Hepatic stellate cell (primary cell): ENCODE measurements at regions not wholly inside any gene's neighbourhood (a gene's known extent, or its start where the extent isn't known, plus 50 kb on each side); places are given as distances from the start of the nearest gene placed in this dataset.

ENCODE experiments used
- DNase-seq: peaks from one replicate; pipeline ENCODE4 v3.0.0; 2011; ENCODE audit warnings: low spot score

DNA sequence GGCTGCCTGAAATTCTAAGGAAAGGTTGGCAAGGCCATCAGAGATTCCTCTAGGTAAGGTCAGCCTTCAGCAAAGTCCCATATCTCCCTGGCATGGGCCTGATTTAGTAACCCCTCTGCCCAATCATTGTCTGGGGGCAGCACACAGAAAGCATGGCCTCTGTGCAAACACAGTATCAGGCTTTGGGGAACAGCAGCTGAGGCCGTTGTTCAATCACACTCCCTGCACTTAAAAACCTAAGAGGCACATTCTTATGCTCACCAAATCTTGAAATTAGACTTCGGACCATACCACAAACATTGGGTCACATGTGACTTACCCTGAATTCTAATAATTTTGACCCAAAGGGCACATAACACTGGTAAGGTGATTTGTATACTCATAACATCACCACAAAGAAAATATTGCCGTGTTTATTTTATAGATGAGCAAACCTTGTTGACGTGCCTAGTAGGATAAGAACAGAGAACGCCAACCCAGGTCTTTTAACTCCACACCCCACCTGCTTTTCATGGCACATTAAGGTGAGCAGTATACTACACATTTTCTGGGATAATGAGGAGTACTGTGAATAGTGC lies 212.7 kb downstream of the HNMT start:
- DNase-seq, result no peak

DNA sequence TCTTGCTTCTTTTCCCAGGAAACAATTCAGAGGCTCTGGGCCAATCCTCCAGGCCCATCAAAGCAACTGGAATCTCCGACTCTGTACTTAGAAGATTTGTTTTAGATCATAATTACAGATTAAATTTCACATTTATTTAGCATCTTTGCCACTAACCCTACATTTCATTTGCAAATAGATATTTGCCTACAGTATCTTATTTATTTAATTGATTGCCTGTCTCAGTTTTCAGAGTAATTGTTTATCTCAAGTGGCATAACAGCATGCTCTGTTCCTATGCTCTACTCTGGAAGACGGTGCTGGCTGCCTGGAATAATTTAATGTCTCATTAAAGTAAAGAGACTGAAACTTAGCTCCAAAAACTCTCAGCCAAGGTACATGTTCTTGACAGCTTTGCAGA lies 213.4 kb downstream of the HNMT start:
- no peak for DNase-seq

DNA sequence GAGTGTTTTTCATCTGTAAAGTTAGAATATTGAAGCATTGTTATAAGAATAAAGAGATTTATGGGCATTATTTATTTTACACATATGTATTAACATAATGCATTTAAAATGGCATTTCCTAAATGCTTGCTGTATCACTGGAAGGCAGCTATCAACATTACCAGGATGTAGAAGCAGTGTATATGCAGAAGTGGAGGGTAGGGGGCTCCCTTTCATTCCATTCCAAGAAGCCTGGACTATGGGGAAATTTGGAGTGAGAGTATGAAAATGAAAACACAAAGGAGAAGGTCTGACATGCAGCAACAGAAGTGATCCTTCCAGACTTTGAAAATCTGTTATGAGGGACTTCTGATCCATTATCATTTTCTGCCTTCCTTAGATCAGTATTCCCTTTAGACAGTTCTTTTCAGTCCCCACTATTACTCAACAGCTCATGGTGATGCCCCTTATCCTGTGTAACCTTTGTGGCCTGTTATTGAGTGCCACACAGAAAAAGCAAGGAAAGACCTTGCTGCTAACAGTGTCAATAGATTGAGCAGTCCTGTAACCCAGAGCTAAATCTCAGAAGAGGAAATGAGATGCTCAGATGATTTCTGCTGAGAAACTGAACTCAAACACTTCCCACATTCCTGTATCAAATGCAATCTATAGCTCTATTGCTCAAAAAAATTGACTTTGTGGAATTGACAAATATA lies 216.6 kb downstream of the HNMT start:
- no peak for DNase-seq

DNA sequence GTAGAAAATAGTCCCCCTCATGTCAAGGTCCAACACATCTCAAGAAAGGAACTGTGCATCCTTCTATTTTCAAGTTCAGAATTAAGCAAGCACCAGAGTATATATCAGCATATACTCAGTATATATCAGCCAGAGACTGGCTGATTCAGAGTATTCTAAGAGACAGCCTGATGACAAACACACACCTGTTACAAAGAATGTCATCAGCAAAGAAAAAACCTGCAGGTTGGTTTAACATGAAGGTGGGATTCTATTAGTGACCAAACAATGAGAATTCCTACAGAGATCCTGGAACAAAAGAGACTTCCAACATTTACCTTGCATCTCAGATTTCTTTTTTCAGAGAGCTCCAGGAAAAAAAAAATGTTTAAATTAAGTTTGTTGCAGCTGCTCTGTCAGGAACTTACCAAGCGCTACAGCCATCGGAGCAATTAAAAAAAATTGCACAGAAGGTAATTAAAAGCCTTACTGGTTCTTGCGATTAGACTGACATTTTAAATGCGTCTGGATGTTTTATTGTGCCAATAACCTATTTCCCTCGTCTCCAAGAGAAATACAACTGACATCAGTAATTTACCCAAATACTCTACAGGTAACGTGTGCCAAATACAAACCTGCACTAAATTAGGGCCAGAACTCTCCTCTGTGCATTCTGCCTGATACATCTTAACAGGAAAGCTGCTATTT lies 218.1 kb downstream of the HNMT start:
- DNase-seq, result no peak

DNA sequence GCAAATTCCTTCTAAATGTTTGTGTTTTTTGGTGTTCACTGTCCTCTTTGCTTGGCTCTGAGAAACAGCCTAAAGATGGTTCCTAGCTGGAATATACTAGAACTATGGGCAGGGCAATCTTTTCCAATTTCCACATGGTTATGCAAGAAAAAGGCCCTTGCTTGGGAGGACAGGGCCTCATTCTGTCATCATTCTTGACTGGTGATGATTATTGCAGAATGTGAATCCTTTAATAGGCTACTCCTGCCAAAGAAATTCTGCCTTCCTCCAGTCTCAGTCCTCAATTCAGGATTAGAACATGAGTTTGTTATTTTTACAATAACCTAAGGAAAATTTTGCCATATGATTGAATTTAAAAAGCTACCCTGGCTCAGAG lies 218.7 kb downstream of the HNMT start:
- DNase-seq, result no peak

DNA sequence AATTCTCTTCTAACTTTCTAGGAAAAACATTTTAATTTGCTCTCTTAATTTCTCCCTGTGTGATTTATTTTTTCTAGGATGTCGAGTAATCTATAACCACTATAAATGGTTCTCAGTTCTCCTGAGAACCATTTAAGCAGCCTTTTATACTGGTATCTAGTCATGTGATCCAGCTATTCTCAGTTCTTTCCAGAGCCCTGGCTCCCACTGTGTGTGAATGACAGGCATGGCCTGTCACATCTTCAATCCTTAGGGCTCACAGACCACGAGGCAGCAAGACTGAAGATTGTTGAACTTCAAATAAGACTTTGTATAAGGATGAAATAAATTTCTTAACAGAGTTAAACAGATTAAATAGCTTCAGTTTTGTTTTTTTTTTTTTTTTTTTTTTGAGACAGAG lies 219.4 kb downstream of the HNMT start:
- DNase-seq, result no peak

DNA sequence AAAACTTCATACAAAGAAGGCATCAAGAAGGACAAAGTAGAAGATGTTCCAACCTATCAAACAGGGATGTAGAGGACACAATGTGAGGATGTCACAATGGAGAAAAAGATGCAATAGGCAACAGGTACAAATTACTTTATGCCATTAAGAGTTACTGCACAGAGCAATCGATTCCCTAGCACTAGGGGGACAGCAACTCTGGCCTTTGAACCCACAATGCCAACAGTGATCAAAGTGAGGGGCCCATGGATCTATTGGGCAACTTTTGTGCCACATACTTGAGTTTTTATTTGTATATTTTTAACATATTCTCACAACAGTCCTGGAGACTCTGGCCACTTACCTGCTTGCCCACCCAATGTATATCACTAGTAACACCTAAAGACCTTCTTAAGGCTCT lies 220.2 kb downstream of the HNMT start:
- no peak for DNase-seq

DNA sequence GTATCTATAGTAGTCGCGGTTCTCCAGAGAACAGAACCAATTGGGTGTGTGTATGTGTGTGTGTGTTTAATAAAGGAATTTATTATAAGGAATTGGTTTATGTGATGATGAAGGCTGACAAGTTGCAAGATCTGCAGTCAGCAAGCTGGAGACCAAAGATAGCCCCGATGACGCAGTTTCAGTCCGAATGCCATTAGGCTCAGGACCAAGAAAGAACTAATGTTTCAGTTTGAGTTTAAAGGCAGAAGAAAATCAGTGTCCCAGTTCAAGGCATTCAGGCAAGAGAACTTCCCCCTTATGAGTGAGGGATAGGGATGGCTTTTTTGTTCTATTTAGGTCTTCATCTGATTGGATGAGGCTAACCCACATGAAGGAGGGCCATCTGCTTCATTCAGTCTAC lies 221.6 kb downstream of the HNMT start:
- no peak for DNase-seq

DNA sequence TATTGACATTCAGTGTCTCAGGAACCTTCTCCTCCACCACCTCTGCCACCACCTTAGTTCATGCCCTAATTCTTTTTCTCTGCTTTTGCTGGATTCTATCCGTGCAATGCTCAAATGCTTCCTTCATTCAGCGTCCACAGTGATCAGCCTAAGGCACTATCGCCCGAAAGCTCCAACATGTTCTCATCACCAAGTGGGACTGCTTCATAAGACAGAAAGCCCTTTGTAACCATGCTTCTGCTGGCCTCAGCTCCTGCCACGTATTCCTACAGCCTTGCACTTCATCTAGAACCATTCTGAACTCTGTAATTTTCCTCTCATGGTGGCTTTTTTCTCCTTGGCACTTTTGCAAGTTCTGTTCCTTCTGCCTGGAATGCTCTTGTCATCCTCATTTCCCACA lies 222.9 kb downstream of the HNMT start:
- no peak for DNase-seq

DNA sequence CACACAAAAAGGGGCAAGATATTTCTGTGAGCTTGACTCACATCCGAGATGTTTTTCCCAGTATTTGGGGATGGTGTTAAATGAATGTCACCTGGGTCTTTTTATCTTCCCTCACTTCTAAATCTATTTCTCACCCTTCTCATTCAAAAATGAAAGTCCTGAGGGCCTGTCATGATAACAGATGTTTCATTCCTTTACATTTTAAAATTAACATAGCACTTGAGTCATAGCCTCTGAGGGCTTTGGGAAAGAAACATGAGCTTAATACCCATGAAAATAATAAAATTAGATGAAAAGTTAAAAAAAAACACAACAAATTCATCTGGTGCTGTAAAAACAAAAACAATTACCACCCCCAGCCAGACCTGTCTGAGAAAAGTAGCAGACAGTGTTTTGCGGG lies 226.7 kb downstream of the HNMT start:
- DNase-seq, result no peak

DNA sequence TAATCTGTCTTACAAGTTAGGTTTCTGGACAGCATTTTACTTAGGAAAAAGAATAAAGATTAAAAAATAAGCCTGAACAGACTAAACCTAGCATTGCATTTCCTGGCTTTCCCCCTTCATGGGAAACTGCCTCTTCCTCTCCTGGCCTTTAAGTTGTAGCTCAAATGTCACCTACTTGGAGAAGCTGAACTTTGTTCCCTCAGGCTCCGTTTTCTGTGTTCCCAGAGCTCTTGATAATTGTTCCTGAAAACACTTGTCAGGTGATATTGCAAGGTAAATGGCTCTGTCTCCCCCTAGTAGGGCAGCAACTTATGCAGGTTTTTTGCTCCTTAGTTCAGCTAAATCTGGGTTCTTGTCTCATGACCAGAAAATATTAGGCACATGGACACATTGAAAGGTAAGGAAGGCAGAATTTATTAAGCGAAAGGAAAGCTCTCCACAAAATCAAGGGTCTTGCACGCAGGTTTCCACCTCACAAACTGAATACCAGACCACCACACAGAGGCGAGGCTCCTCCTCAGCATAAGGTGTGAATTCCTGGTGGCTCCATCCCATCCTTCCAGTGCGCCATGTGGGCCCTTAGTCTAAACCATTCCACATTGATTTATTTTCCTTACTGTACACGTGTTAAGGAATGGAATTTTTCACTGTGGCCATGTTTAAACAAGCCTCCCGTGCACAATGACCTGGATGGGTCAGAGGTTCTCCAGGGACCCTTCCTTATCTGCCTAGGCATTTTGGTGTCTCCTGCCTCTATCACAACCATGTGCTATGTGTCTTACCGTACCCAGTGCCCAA lies 229.3 kb downstream of the HNMT start:
- DNase-seq, result no peak

DNA sequence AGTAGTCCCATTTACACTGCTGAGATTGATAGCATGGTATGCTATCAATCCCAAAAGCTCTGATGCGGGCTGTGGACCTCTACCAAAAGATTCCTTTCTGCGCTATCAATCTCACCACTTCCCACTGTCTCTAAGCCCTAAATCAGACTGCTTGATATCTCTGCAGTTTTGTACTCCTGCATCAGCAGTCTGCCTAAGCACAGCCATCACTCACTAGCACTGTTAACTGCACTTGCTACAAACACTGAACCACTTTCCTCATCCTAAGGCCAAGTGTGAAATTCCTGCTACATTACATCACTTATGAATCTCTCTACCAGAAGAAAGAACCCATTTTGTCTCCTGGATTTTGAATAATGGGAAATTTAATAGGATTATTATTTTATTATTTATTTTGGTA lies 237.0 kb downstream of the HNMT start:
- no peak for DNase-seq

DNA sequence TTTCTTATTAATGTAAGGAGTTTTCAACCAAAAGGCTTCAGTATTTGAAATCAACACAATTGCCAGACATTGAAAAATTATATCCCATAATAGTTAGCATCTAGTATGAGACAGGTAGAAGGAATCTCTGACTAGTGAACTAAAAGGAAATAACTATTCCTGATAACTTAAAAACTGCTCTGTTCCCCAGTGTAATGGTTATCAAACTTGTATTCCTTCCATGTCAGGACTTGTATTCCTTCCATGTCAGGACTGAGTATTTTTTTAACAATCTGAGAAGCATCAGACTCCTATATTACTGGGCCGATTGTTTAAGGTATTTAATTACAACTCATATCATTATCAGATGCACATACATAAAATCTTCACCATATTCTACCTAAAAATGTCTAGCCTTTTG lies 238.5 kb downstream of the HNMT start:
- DNase-seq, result no peak

DNA sequence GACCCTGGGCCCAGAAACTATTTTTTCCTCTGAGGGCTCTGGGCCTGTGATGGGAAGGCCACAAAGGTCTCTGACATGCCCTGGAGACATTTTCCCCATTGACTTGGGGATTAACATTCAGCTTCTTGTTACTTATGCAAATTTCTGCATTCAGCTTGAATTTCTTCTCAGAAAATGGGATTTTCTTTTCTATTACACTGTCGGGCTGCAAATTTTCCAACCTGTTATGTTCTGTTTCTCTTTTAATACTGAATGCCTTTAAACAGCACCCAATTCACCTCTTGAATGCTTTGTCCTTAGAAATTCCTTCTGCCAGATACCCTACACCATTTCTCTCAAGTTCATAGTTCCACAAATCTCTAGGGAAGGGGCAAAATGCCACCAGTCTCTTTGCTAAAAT lies 241.0 kb downstream of the HNMT start:
- no peak for DNase-seq

DNA sequence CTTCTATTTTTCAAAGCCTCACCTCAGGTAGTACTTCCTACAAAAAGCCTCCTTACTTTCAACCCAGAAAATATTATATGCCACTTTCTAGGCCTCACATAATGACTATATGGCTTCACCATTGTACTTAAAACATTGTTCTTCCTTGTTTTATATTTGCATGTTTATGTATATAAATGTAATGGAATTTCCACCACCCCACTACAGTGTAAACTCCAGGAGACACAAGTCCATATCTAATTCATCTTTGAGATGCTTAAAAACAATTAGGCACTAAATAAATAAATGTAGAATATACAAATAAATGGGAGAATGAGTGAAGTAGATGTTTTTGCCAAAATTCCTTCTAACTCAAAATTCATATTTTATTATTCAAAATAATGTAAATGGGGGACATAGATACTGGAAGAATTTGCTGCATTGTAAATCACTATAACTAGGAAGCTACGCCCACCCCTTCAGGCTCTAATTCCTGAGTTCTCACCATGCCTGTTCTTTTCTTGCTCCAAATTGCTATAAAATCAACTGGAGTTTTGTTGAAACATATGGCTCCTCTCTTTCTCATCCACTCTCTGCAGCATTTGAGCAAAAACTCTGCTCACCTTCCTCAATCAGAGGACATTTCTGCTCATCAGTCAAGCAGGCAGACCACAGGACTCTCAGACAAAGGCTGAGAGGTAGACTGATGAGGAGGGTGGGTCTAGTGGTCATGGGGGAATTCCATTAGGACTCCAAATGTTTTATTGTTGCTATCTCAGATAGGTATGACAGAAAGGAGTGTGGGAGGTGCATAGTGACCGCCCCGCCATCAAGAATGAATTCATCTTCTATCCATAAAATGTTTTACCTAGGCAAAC lies 243.0 kb downstream of the HNMT start:
- no peak for DNase-seq

DNA sequence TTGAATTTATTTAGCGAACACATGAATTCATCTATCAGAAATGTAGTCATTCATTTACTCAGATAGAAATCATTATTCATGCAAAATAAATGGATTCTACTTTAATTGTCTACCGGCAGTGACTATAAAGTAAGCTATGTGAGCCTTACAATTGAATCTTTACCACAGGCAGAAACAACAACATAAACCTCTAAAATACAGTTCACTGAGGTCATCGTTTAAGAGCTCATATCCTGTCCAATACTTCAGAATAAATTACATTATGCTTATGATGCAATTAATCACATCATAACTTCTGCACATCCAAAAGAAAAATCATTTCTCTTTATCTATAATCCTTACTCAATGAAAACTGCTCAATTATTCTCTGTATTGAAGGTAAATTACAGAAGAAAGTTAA lies 244.7 kb downstream of the HNMT start:
- DNase-seq, result no peak

DNA sequence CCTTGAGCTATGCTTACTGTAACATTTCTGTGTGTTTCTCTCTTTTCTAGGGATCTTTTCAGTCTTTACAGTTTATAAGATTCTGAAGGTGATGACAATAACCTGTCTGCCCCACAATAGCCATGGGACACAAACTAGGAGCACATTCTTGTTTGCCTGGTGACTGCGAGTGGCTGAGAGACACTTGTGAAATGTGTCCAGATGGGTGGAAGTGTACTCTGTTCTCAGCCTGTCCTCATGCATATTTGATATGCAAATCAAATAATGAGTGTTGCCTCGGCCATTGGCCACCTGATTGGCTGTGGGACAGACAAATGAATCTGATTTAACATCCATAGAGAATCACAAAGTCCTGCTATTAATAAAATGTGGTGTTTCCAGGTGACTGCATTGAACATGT lies 246.2 kb downstream of the HNMT start:
- DNase-seq, result no peak

DNA sequence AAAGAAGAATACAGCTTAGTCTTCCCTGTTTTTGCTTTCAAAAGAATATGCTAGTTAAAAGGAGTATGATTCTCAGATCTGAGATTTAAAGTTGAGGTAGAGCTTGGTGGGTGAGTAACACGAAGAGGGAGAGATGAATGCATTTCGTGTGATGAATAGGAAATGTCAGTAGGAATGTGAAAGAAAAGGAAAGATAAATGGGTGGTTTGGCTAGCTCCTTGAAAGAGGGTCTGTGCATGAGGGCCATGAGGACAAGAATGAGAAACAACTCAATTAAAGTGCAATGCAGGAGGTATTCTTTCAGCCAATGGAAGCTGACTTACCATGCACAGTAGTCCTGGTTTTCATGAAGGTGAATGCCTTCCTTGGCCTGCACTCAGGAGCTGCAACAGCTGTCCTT lies 248.2 kb downstream of the HNMT start:
- DNase-seq, result no peak

DNA sequence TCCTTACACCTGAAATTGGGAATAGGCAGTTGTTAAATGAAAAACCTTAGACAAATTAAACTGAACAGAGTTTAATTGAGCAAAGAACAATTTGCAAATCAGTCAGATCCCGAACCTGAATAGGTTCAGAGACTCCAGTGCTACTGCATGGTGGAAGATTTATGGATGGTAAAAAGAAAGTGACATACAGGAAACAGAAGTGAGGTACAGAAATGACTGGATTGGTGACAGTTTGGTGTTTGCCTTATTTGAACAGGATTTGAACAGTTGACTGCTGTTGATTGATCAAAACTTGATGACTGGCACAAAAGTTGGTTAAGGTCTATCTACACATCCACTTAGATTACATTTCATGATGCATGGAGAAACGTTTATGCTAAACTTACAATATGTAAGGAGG lies 248.8 kb downstream of the HNMT start:
- DNase-seq, result no peak

DNA sequence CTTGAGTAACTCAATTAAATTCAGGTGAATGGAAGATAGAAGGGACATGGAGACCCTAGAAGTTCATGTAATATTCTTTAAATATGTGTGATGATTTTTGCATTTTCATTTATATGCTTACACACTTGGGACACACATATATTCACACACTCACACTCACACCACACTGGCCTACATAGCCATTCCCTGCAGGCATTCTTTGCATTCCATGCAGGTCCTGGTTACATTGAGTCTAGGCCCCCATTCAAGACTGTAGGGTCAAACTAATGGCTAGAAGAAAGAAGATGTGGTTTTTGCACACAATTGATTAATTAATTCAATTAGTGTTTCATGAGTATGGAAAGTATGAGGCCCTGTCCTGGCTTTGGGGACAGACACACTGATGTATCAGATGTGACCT lies 249.4 kb downstream of the HNMT start:
- no peak for DNase-seq

DNA sequence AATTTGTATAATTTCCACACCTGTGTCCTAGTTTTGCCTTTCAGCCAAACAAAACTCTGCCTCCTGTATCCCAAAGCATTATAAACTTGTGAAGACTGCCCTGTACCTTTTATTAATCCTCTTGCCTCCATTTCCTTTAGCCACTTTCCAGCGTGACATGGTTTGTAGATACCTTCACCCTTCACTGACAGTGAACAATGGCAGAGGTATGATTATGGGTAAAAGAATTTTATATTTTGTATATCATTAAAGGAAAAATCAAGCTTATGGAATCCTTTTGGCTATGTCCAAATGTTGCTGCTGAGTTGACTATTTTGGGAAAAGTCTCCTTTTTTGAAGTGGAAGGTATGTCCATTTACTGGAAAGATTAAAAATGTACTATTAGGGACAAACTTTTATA lies 251.7 kb downstream of the HNMT start:
- DNase-seq, result no peak

DNA sequence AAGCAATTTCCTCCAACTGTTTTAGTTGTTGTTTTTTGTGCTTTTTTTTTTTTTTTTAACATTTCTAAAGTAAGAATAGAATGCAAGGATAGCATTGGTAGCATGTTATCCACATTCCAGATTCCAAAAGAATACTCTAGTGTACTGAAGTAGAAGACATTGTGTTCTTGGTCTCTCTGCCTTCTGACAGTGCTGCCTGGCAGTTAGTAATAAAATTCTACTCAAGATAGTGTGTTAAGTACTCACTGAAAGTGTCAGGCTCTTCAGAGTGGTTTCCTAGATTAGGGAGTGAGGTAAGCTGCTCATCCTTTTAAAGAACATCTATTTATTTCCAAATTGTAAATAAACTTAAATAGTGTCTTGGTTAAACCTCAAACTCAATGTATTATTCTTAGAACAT lies 253.7 kb downstream of the HNMT start:
- no peak for DNase-seq
